H1 (cell line): ENCODE measurements at regions not wholly inside any gene's neighbourhood (a gene's known extent, or its start where the extent isn't known, plus 50 kb on each side); places are given as distances from the start of the nearest gene placed in this dataset.

Experiments used
- CTCF ChIA-PET: fragments of 300-600 bp; sonication (Branson Sonifier 250); formaldehyde crosslinking; loops from one replicate; lab custom pipeline; 2021; ENCODE audit not compliant: partially characterized antibody; lab: Charles Lee
- POLR2A ChIA-PET: fragments of 300-600 bp; sonication (Branson Sonifier 250); formaldehyde crosslinking; loops from one replicate; lab custom pipeline; 2021; ENCODE audit warnings: inconsistent platforms; ENCODE audit not compliant: partially characterized antibody; lab: Charles Lee
- DNase-seq, 2 experiments: peaks; one replicate each; pipeline versions ENCODE4 v3.0.0 to v3.0.0-alpha.2; 2010 to 2022; ENCODE audit warnings: low spot score in 2 of 2, low read depth in 1 of 2, mixed read lengths in 1 of 2
- FAIRE-seq: peaks from 2 replicates; lab custom pipeline; 2011; peaks lifted over from hg19 to GRCh38; lab: Jason Lieb, UNC
- H2AFZ ChIP-seq: 2 replicates; pipeline ENCODE4 v1.8.1; 2012; ENCODE audit warnings: low read length, inconsistent platforms
- H2AK5ac ChIP-seq: 2 replicates; pipeline ENCODE4 v1.6.1; 2013; ENCODE audit warnings: low read depth, low read length
- H2BK120ac ChIP-seq: replicated peaks from 2 replicates; pipeline ENCODE3; 2013; ENCODE audit warnings: low read depth, low read length, inconsistent platforms
- H2BK12ac ChIP-seq: 2 replicates; pipeline ENCODE4 v1.6.1; 2013; ENCODE audit warnings: low read depth, low read length
- H2BK15ac ChIP-seq: 2 replicates; pipeline ENCODE4 v1.6.1; 2013; ENCODE audit warnings: low read length
- H2BK20ac ChIP-seq: 2 replicates; pipeline ENCODE4 v1.6.1; 2013; ENCODE audit warnings: low read length
- H2BK5ac ChIP-seq: 2 replicates; pipeline ENCODE4 v1.6.1; 2013; ENCODE audit warnings: low read depth, low read length
- H3K14ac ChIP-seq: 2 replicates; pipeline ENCODE4 v1.6.1; 2013; ENCODE audit warnings: inconsistent platforms; ENCODE audit not compliant: insufficient read length
- H3K18ac ChIP-seq: 2 replicates; pipeline ENCODE4 v1.6.1; 2013; ENCODE audit warnings: low read length; ENCODE audit errors: extremely low read depth
- H3K23ac ChIP-seq: 2 replicates; pipeline ENCODE4 v1.6.1; 2013; ENCODE audit warnings: inconsistent platforms; ENCODE audit not compliant: insufficient read length
- H3K23me2 ChIP-seq: 2 replicates; pipeline ENCODE4 v1.6.1; 2013; ENCODE audit warnings: low read depth, low read length
- H3K27ac ChIP-seq: 2 replicates; pipeline ENCODE4 v1.6.1; 2011; ENCODE audit warnings: low read depth, low read length, inconsistent platforms
- H3K27me3 ChIP-seq, 4 experiments: replicated peaks in 1 of 4; 1 replicate in 1 of 4; 2 replicates in 3 of 4; pipeline versions ENCODE4 v1.6.1 to v1.8.1; 2011 to 2013; ENCODE audit warnings: low read length in 3 of 4, mild to moderate bottlenecking in 3 of 4, inconsistent platforms in 2 of 4, mixed read lengths in 2 of 4, moderate library complexity in 1 of 4; ENCODE audit not compliant: control insufficient read depth in 3 of 4, insufficient read depth in 3 of 4; ENCODE audit errors: extremely low read depth in 1 of 4
- H3K36me3 ChIP-seq, 4 experiments: 2 replicates each; pipeline versions ENCODE4 v1.6.1 to v1.8.1; 2011 to 2013; ENCODE audit warnings: mild to moderate bottlenecking in 4 of 4, low read length in 3 of 4, moderate library complexity in 2 of 4, control low read depth in 1 of 4, inconsistent platforms in 1 of 4; ENCODE audit not compliant: insufficient read depth in 4 of 4, control insufficient read depth in 2 of 4
- H3K4ac ChIP-seq: replicated peaks from 2 replicates; pipeline ENCODE3; 2013; ENCODE audit warnings: low read length, low read depth, mixed read lengths, inconsistent platforms; ENCODE audit not compliant: insufficient read length
- H3K4me1 ChIP-seq, 4 experiments: replicated peaks in 1 of 4; 1 replicate in 1 of 4; 2 replicates in 3 of 4; pipeline versions ENCODE4 v1.6.1 to v1.8.1; 2011 to 2013; ENCODE audit warnings: low read length in 3 of 4, inconsistent platforms in 2 of 4, mixed read lengths in 1 of 4; ENCODE audit not compliant: insufficient read depth in 4 of 4, control insufficient read depth in 3 of 4
- H3K4me2 ChIP-seq, 2 experiments: 2 replicates each; pipeline versions ENCODE4 v1.6.1 to v1.8.1; 2011 to 2013; ENCODE audit warnings: low read depth in 2 of 2, low read length in 2 of 2, control low read depth in 1 of 2, inconsistent platforms in 1 of 2, mild to moderate bottlenecking in 1 of 2; ENCODE audit not compliant: insufficient read depth in 1 of 2
- H3K4me3 ChIP-seq, 4 experiments: fragments of 200-600, 300-600 bp in 1 of 4; sonication (generic), shearing (Covaris generic), sonication (Bioruptor Twin) in 1 of 4; 2 replicates each; pipeline versions ENCODE4 v1.5.1 to v1.8.1; 2011 to 2016; ENCODE audit warnings: low read length in 4 of 4, low read depth in 3 of 4, control low read depth in 2 of 4, inconsistent platforms in 2 of 4, mild to moderate bottlenecking in 2 of 4, mixed read lengths in 1 of 4, moderate library complexity in 1 of 4; ENCODE audit not compliant: insufficient read depth in 2 of 4; ENCODE audit errors: extremely low read depth in 1 of 4
- H3K56ac ChIP-seq: replicated peaks from 2 replicates; pipeline ENCODE3; 2013; ENCODE audit warnings: low read depth, mild to moderate bottlenecking, mixed read lengths, low read length, inconsistent platforms; ENCODE audit not compliant: insufficient read length
- H3K79me1 ChIP-seq: 2 replicates; pipeline ENCODE4 v1.6.1; 2013; ENCODE audit warnings: low read depth, low read length, control low read depth
- H3K79me2 ChIP-seq, 2 experiments: 2 replicates each; pipeline versions ENCODE4 v1.6.1 to v1.8.1; 2012 to 2013; ENCODE audit warnings: low read length in 2 of 2, mild to moderate bottlenecking in 2 of 2, inconsistent platforms in 1 of 2; ENCODE audit not compliant: insufficient read depth in 2 of 2, control insufficient read depth in 1 of 2
- H3K9ac ChIP-seq, 4 experiments: replicated peaks in 1 of 4; 1 replicate in 1 of 4; 2 replicates in 3 of 4; pipeline versions ENCODE4 v1.6.1 to v1.8.1; 2011 to 2013; ENCODE audit warnings: low read depth in 3 of 4, low read length in 3 of 4, control low read depth in 2 of 4, mild to moderate bottlenecking in 2 of 4, moderate library complexity in 2 of 4, inconsistent platforms in 1 of 4; ENCODE audit errors: extremely low read depth in 1 of 4
- H3K9me3 ChIP-seq, 2 experiments: 2 replicates each; pipeline versions ENCODE4 v1.6.1 to v1.8.1; 2012 to 2013; ENCODE audit warnings: mild to moderate bottlenecking in 2 of 2, moderate library complexity in 2 of 2, control low read depth in 1 of 2, inconsistent platforms in 1 of 2, low read depth in 1 of 2, low read length in 1 of 2, mixed read lengths in 1 of 2; ENCODE audit not compliant: insufficient read depth in 2 of 2
- H4K20me1 ChIP-seq, 2 experiments: replicated peaks in 1 of 2; 2 replicates each; pipeline versions ENCODE3 to v1.8.1; 2011 to 2013; ENCODE audit warnings: inconsistent platforms in 2 of 2, low read length in 2 of 2, mild to moderate bottlenecking in 1 of 2; ENCODE audit not compliant: insufficient read depth in 2 of 2, control insufficient read depth in 1 of 2
- H4K5ac ChIP-seq: 2 replicates; pipeline ENCODE4 v1.6.1; 2013; ENCODE audit warnings: low read length, low read depth, mixed read lengths, inconsistent platforms; ENCODE audit not compliant: insufficient read length
- H4K8ac ChIP-seq: 2 replicates; pipeline ENCODE4 v1.8.0; 2013; ENCODE audit warnings: mild to moderate bottlenecking, moderate library complexity, low read length, inconsistent platforms; ENCODE audit not compliant: insufficient read depth; ENCODE audit errors: extremely low read depth
- H4K91ac ChIP-seq: replicated peaks from 2 replicates; pipeline ENCODE3; 2013; ENCODE audit warnings: low read length, mixed read lengths, inconsistent platforms; ENCODE audit not compliant: insufficient read length
- BACH1 ChIP-seq: IDR thresholded peaks from 2 replicates; pipeline ENCODE4 v1.6.1; 2012; ENCODE audit warnings: low read length, improper control_type of control experiment
- BCL11A ChIP-seq, 2 experiments: IDR thresholded peaks; one replicate each; pipeline ENCODE4 v1.6.1; 2011; ENCODE audit warnings: low read depth in 2 of 2, low read length in 2 of 2, mild to moderate bottlenecking in 2 of 2
- CBX8 ChIP-seq: fragments of 300-800, 300-1000 bp; sonication (generic); IDR thresholded peaks from 2 replicates; pipeline ENCODE4 v1.7.1; 2016; ENCODE audit warnings: low read depth, low read length, borderline replicate concordance
- CEBPB ChIP-seq: IDR thresholded peaks from 2 replicates; pipeline ENCODE4 v1.6.1; 2012; ENCODE audit warnings: low read depth, low read length
- E2F6 ChIP-seq: IDR thresholded peaks from 2 replicates; pipeline ENCODE4 v1.6.1; 2012; ENCODE audit warnings: inconsistent platforms
- SIN3A ChIP-seq, 2 experiments: IDR thresholded peaks in 1 of 2; conservative IDR thresholded peaks in 1 of 2; 2 replicates each; pipeline ENCODE4 v1.6.1; 2011 to 2012; ENCODE audit warnings: low read length in 2 of 2, improper control_type of control experiment in 1 of 2, low read depth in 1 of 2, mild to moderate bottlenecking in 1 of 2
- SP2 ChIP-seq: IDR thresholded peaks from 2 replicates; pipeline ENCODE4 v1.6.1; 2012; ENCODE audit warnings: mild to moderate bottlenecking, low read length, inconsistent platforms
- WGBS, 2 experiments: shearing (Covaris generic) in 1 of 2; methylation state at CpG; one replicate each; pipeline versions ENCODE4 v1.1.6 to v1.1.7; 2013 to 2015; ENCODE audit warnings: low lambda C conversion rate in 2 of 2, mixed read lengths in 2 of 2, inconsistent platforms in 1 of 2, low coverage in 1 of 2, missing lambda C conversion rate in 1 of 2; ENCODE audit not compliant: insufficient replicate concordance in 2 of 2, insufficient coverage in 1 of 2, insufficient read length in 1 of 2; ENCODE audit errors: extremely low coverage in 1 of 2, missing lambda C conversion rate in 1 of 2; 5-methylcytosine and 5-hydroxymethylcytosine counted together

DNA sequence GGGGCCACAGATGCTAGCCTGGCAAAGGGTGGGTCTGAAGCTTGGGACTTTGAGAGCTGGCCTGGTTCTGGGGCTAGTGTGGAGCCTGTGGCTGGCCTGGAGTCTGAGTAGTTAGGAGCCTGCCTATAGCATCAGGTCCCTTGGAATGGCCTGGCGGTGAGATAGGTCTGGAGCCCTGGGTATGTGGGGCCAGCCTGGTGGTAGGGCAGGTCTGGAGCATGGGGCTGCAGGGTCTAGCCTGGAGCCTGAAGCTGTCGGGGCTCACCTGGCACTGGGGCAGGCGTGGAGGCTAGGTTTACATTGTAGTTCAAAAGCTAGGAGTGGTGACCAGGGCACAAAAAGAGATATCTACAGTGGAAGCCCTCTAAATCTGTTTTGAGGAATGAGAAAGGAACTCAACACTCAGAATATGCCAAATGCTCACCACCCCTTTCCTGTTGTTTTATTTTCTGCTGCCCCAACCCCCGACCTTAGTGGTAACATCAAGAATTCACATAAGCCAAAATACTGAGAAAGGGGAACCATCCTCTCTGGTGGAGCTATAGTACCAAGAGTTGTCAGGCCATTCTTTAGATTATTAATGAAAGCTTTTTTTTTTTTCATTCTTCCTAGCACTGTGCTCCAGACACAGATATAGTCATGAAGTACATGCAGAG is 100.3 kb downstream of the TANC2 start:
- H3K9ac ChIP-seq, result no peak overlapping the region
- H3K79me2 ChIP-seq, result no peaks in the 10 kb centered on the region
- no peak overlapping the region for H3K4ac ChIP-seq
- H4K8ac ChIP-seq, result peak overlapping the region; percentile 85
- H2BK20ac ChIP-seq, result no peak overlapping the region
- no peaks in the 10 kb centered on the region for H3K79me1 ChIP-seq
- H3K4me3 ChIP-seq, result no peak overlapping the region
- H2BK5ac ChIP-seq, result no peak overlapping the region
- DNase-seq (no peak), FAIRE-seq (no peak)
- no peak overlapping the region for H3K27ac ChIP-seq
- no peaks in the 10 kb centered on the region for H3K27me3 ChIP-seq
- ChIA-PET POLR2A (interaction anchor here (1.1 kb wide), 1 partner anchor 69 kb away, joined by 3 read pairs; no protein-coding TSS in a partner anchor), CTCF (interaction anchor here (0.7 to 1.6 kb wide), 2 partner anchors 16 to 340 kb away, joined by 3 to 5 read pairs; no protein-coding TSS in a partner anchor)
- no peak overlapping the region for H3K23ac ChIP-seq
- no peak overlapping the region for H2AK5ac ChIP-seq
- peaks cover 0 to 3% (median 0%) of the 10 kb centered on the region in 4 experiments; a peak in 1 of 7 replicates for H3K4me1 ChIP-seq
- H3K9me3 ChIP-seq, result no peaks in the 10 kb centered on the region
- no peak overlapping the region for H2BK120ac ChIP-seq
- H3K56ac ChIP-seq, result no peak overlapping the region
- no peaks in the 10 kb centered on the region for H3K23me2 ChIP-seq
- no peak overlapping the region for H2BK15ac ChIP-seq
- no peak overlapping the region for H2AFZ ChIP-seq
- H4K91ac ChIP-seq, result no peak overlapping the region
- no peak overlapping the region for H2BK12ac ChIP-seq
- H4K5ac ChIP-seq, result no peak overlapping the region
- TF ChIP-seq CEBPB (no peak), SIN3A (conservative IDR thresholded peaks at IDR 0.05 in 1 of 2, IDR thresholded peaks at IDR 0.05 in 1 of 2; ENCODE audit: low read depth in 1 of 2, low read length in 2 of 2) (no peak), BCL11A (IDR thresholded peaks at IDR 0.05; ENCODE audit: low read depth in 2 of 2, low read length in 2 of 2) (no peak), SP2 (no peak), CBX8 (no peak), BACH1 (no peak), E2F6 (no peak)
- no peak overlapping the region for H3K4me2 ChIP-seq
- H4K20me1 ChIP-seq, result no peaks in the 10 kb centered on the region
- no peak overlapping the region for H3K18ac ChIP-seq
- no peaks in the 10 kb centered on the region for H3K36me3 ChIP-seq
- no peak overlapping the region for H3K14ac ChIP-seq
- WGBS, 2 experiments, result 86% methylated on average over 4 of the region's 4 CpGs; no CpG with 5 or more reads in 1 of the 2 experiments
